ENCODE measurements at regions not wholly inside any gene's neighbourhood (a gene's known extent, or its start where the extent isn't known, plus 50 kb on each side); places are given as distances from the start of the nearest gene placed in this dataset.

DNA sequence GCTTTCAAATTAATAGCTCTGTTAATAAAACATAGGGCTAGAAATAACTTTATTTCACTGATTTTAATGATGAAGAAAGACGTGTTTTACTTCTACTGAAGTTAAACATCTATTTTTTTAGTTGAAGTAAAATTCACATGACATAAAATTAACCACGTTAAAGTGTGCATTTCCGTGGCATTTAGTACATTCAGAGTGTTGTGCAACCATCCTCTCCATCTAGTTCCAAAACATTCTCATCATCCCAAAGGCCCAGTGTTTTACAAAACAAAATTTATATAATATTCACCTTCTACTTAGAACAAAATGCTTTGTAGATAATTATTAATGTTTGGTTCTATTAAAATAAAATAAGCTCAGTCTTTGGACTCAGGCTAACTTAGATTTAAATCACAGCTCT, 108.5 kb upstream of the GNG12 start:
- no peak overlapping the region for H3K27ac Mint-ChIP-seq
- no peak overlapping the region for H3K4me3 Mint-ChIP-seq
- no peaks in the 10 kb centered on the region for H3K36me3 Mint-ChIP-seq (ENCODE audit: insufficient read depth in 2 of 2)
- DNase-seq (no peak), ATAC-seq (replicated peaks in 1 of 2) (no peak)
- H3K4me1 Mint-ChIP-seq (ENCODE audit: low read depth): no peaks in the 10 kb centered on the region
- H3K9me3 Mint-ChIP-seq: peaks cover 0 to 3% of the 10 kb centered on the region in 2 donors
- peaks cover 6% of the 10 kb centered on the region for H3K27me3 Mint-ChIP-seq (ENCODE audit: low read depth)

DNA sequence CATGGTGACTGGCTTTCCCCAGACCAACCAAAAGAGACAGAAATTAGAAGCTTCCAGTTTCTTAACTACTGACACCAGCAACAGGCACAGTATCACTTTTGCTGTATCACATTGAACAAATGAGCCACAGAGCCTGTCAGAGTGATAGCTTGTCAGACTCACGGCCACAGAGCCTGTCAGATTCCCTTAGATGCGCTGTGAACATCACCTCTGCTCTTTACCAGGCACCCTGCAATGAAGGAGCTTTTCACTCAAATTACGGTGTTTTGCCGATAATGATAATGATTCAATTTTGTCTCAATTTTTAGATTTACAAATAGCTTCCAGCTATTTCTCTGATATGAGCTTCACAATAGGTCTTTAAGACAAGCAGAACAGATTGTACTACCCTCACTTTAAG, 107.9 kb upstream of the GNG12 start:
- H3K4me1 Mint-ChIP-seq (ENCODE audit: low read depth): no peaks in the 10 kb centered on the region
- ATAC-seq (replicated peaks in 1 of 2) (no peak), DNase-seq (no peak)
- no peak overlapping the region for H3K27ac Mint-ChIP-seq
- no peak overlapping the region for H3K4me3 Mint-ChIP-seq
- no peaks in the 10 kb centered on the region for H3K36me3 Mint-ChIP-seq (ENCODE audit: insufficient read depth in 2 of 2)
- peaks cover 0 to 3% of the 10 kb centered on the region in 2 donors for H3K9me3 Mint-ChIP-seq
- peaks cover 6% of the 10 kb centered on the region for H3K27me3 Mint-ChIP-seq (ENCODE audit: low read depth)

DNA sequence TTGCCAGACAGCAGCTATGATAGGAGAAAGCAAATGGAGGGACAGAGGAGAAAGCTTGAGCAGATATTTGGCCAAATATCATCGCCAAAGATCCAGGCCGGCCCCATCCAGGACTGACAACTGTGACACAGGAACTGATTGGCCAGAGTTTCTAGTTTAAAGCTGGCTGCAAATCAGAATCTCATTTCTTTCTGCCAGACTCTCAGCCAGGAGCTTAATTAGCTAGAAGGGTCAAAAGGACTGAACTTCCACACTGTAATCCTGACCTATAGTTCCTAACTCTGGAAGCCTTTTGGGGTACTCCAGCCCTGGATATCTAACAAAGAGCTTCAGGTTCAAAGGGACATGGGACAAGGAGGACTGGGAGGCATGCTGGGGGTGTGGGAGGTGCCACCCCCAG, 106.7 kb upstream of the GNG12 start:
- Mint-ChIP-seq H3K4me1 (ENCODE audit: low read depth) (no peaks in the 10 kb centered on the region), H3K36me3 (ENCODE audit: insufficient read depth in 2 of 2) (no peaks in the 10 kb centered on the region), H3K4me3 (no peak overlapping the region), H3K27me3 (ENCODE audit: low read depth) (peaks cover 6% of the 10 kb centered on the region), H3K9me3 (peaks cover 0 to 1% of the 10 kb centered on the region in 2 donors), H3K27ac (no peak overlapping the region)
- DNase-seq: no peak
- ATAC-seq (replicated peaks in 1 of 2): no peak

DNA sequence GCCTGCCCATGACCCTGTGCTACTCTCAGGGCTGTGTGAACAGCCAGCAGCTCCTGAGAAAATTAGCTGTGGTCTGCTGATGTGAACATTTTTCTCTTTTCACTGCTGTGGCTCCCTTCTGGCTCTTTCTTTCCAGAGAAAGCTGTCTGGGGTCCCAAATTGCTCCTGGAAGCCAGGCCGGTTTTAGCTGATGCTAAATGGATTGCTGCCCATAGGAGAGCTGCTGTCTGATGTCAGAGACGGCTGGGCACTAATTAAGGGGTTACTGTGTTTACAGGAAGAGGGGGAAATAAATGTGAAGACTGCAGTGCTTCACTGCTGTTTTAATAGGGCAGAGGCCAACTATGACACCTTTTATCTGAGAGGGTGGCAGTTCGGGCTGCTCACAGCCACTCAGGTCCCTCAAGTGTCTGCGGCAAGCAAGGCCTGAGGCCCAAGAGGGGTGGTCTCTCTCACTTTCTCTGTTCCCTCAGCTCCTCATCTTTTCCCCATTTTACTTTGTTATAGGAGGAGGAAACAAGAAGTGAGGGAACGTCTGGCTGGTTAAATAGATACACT, 106.0 kb upstream of the GNG12 start:
- Mint-ChIP-seq H3K4me3 (no peak overlapping the region), H3K27me3 (ENCODE audit: low read depth) (peaks cover 6% of the 10 kb centered on the region), H3K4me1 (ENCODE audit: low read depth) (no peaks in the 10 kb centered on the region), H3K9me3 (no peaks in the 10 kb centered on the region), H3K27ac (no peak overlapping the region), H3K36me3 (ENCODE audit: insufficient read depth in 2 of 2) (no peaks in the 10 kb centered on the region)
- ATAC-seq (replicated peaks in 1 of 2): no peak
- no peak for DNase-seq

DNA sequence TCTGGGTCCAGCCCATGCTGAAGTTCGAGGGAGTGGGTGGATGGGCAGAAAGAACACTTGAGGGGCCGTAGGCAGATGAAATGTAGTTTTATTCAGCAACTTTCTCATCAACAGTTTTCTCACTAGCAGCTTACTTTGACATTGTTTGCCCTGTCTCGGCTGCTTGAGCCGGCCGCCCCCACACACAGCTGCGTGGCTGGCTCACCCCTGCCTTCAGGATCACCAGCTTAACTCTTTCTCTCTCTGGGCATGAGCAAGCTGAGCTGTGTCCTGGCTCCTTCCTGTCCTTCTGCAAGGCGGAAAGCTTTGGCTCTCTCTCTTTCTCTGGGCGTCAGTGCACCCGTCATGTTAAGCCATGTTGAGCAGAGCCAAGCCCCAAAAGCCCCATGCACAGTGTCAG, 104.4 kb upstream of the GNG12 start:
- no peaks in the 10 kb centered on the region for H3K9me3 Mint-ChIP-seq
- H3K36me3 Mint-ChIP-seq (ENCODE audit: insufficient read depth in 2 of 2): no peaks in the 10 kb centered on the region
- H3K4me3 Mint-ChIP-seq: no peak overlapping the region
- ATAC-seq (replicated peaks in 1 of 2): no peak
- H3K27ac Mint-ChIP-seq: no peak overlapping the region
- no peak for DNase-seq
- no peaks in the 10 kb centered on the region for H3K4me1 Mint-ChIP-seq (ENCODE audit: low read depth)
- H3K27me3 Mint-ChIP-seq (ENCODE audit: low read depth): peaks cover 3% of the 10 kb centered on the region

DNA sequence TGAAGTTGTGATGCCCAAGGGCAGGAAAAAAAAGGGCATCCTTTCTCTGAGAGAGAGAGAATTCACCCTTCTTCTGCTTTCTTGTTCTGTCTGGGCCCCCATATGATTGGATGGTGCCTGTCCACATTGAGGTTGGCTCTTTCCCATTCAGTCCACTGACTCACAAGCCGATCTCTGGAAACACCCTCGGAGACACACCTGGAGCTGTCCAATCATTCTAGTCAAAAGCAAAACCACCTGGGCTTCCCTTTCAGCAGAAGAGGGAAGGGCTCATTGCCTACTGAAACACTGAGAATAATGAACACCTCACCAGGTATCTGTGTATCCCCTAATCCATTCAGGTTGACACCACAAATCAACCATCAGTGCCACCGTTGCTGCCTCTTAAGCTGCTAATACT, 103.7 kb upstream of the GNG12 start:
- Mint-ChIP-seq H3K9me3 (no peaks in the 10 kb centered on the region), H3K4me3 (no peak overlapping the region), H3K36me3 (ENCODE audit: insufficient read depth in 2 of 2) (no peaks in the 10 kb centered on the region), H3K4me1 (ENCODE audit: low read depth) (no peaks in the 10 kb centered on the region), H3K27me3 (ENCODE audit: low read depth) (no peaks in the 10 kb centered on the region), H3K27ac (no peak overlapping the region)
- DNase-seq (no peak), ATAC-seq (replicated peaks in 1 of 2) (no peak)

DNA sequence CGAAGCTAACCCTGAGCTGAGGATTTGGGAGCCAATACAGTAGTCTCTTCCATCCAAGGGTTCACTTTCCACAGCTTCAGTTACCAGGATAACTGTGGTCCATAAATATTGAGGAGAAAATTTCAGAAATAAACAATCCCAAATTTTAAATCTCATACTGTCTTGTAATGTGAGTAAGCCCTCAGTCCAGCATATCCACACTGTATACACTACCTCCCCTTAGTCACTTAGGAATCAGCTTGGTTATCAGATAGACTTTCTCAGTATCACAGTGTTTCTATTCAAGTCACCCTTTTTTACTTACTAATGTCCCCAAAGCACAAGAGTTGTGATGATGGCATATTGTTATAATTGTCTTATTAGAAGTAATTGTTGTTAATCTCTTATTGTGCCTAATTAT, 102.3 kb upstream of the GNG12 start:
- H3K4me1 Mint-ChIP-seq (ENCODE audit: low read depth): no peaks in the 10 kb centered on the region
- no peaks in the 10 kb centered on the region for H3K9me3 Mint-ChIP-seq
- ATAC-seq (replicated peaks in 1 of 2) (no peak), DNase-seq (no peak)
- no peaks in the 10 kb centered on the region for H3K27me3 Mint-ChIP-seq (ENCODE audit: low read depth)
- no peak overlapping the region for H3K4me3 Mint-ChIP-seq
- no peaks in the 10 kb centered on the region for H3K36me3 Mint-ChIP-seq (ENCODE audit: insufficient read depth in 2 of 2)
- no peak overlapping the region for H3K27ac Mint-ChIP-seq

DNA sequence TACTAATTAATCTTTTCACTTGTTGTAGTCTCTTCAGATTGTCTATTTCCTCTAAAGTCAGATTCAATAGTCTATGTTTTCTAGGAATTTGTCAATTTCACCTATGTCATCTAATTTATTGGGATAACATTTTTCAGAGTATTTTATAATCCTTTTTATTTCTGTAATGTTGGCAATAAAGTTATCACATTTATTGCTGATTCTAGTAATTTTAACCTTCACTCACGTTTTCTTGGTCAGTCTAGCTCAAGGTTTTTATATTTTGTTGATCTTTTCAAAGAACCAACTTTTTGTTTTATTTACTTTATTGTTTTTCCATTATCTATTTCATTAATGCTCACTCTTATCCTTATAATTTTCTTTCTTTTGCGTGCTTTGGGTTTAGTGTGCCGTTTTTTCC, 97.9 kb upstream of the GNG12 start:
- Mint-ChIP-seq H3K9me3 (no peaks in the 10 kb centered on the region), H3K36me3 (ENCODE audit: insufficient read depth in 2 of 2) (no peaks in the 10 kb centered on the region), H3K4me3 (no peak overlapping the region), H3K4me1 (ENCODE audit: low read depth) (no peaks in the 10 kb centered on the region), H3K27me3 (ENCODE audit: low read depth) (no peaks in the 10 kb centered on the region), H3K27ac (no peak overlapping the region)
- DNase-seq (no peak), ATAC-seq (replicated peaks in 1 of 2) (no peak)

DNA sequence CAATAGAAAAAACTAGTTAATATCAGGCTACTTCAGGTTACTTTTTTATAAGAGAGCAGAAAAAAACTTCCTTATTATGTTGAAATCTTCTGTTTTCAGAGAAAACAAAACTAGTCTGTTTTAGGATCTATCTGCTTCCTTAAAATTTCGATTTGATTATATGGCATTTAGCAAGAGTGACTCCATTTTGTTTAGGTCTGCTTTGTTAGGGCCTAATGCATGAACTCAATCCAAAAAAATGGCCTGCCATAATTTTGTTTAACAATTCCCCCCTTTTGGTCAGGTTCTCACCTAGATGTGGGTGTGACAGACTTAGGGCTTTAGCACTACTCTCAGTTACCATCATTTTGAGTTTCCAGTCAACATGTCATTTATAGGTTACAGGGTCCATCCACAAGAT, 89.8 kb upstream of the GNG12 start:
- ATAC-seq (replicated peaks in 1 of 2) (no peak), DNase-seq (no peak)
- Mint-ChIP-seq H3K4me3 (no peak overlapping the region), H3K27me3 (ENCODE audit: low read depth) (no peaks in the 10 kb centered on the region), H3K9me3 (no peaks in the 10 kb centered on the region), H3K4me1 (ENCODE audit: low read depth) (no peaks in the 10 kb centered on the region), H3K36me3 (ENCODE audit: insufficient read depth in 2 of 2) (no peaks in the 10 kb centered on the region), H3K27ac (no peak overlapping the region)

DNA sequence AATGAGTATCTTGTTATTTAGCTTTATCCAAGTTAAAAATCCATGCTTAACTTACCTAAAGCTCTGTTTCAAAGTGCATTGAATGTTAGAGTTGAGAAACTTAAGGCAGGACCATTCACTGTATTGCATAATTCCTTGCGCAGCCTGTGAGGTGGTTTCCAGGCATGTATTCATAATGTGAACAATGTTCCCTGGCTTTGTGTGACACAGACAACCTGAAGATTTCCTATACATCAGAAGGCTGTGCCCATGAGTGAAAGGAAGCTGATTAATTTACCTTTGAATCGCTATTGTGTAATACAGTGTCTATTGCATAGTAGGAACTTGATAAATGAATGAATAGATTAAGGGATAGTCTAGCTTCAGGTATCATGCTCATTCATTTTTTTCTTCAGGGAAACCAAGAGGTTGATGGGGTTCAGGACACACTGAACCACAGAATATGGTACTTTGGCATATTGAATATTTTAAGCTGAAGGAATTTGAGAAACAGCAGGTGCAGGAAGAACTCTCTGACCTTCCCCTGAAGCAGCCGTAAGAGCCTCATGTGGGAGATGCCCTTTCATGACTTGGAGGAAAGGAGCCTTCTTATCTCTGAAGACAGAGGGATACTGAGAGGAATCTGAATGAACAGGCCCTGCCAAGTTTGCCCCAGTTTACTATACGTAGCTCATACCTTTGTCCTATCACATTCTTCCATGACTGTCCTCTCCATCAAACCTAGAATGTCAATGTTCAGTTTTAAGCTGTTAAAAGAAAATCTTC, 88.6 kb upstream of the GNG12 start:
- ATAC-seq (replicated peaks in 1 of 2): no peak
- Mint-ChIP-seq H3K36me3 (ENCODE audit: insufficient read depth in 2 of 2) (no peaks in the 10 kb centered on the region), H3K27me3 (ENCODE audit: low read depth) (no peaks in the 10 kb centered on the region), H3K4me1 (ENCODE audit: low read depth) (no peaks in the 10 kb centered on the region), H3K9me3 (no peaks in the 10 kb centered on the region), H3K4me3 (no peak overlapping the region), H3K27ac (no peak overlapping the region)
- DNase-seq: no peak

DNA sequence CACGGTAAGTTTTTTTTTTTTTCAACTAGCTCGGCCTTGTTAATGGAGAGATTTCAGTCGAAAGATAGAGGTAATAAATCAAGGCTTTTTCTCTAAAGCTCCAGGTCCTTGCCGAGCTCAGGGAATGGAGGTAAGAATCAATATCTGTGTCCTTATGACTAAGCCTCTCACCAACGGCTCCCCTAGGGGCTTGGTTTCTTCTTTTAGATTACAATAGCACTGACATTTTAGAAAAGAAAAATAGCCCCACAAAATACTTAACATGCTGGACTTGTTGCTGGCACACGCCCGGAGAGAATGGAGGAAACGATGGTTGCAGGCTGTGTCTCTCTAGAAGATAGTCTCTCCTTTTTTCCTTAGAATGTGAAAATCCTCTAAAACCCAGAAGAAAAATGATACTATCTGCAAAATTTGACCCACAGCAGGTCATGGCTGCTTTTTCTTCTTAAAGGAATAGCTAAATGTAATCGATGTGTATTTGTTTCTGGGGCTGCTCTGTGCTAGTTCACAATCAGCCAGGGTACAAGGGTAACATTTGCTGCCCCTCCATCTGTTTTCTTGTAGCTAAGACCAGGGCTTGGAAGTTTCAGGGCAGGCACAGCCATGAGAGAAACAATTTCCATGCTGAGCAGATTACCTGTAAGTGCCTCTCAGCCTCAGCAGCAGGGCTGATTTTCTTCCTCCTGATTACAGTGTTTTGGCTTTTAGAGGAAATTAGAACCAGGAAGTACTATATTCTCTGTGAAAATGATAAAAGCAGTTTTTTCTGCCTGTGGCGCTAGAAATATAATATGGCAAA, 86.2 kb upstream of the GNG12 start:
- H3K4me3 Mint-ChIP-seq: no peak overlapping the region
- no peaks in the 10 kb centered on the region for H3K4me1 Mint-ChIP-seq (ENCODE audit: low read depth)
- DNase-seq (no peak), ATAC-seq (replicated peaks in 1 of 2) (no peak)
- no peaks in the 10 kb centered on the region for H3K36me3 Mint-ChIP-seq (ENCODE audit: insufficient read depth in 2 of 2)
- no peaks in the 10 kb centered on the region for H3K27me3 Mint-ChIP-seq (ENCODE audit: low read depth)
- peaks cover 3 to 6% of the 10 kb centered on the region in 2 donors for H3K9me3 Mint-ChIP-seq
- H3K27ac Mint-ChIP-seq: no peak overlapping the region

DNA sequence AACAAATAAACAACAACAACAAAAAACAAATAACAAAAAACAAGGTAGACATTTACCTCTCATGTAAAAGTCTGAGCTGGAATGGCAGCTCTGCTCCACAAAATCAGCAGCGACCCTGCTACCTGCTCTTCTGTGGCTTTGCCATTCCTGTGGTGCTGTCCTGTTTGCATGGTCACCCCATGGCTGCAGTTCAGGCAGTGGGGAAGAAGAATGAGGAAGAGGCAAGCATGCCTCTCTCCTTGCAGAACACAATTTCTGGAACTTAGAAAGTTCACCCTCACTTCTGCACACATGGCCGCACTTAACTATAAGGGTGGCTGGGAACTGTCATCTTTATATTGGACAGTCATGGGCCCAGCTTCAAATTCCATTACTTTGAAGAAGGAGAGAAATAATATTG, 84.8 kb upstream of the GNG12 start:
- Mint-ChIP-seq H3K9me3 (peaks cover 3 to 7% of the 10 kb centered on the region in 2 donors), H3K4me1 (ENCODE audit: low read depth) (no peaks in the 10 kb centered on the region), H3K36me3 (ENCODE audit: insufficient read depth in 2 of 2) (no peaks in the 10 kb centered on the region), H3K4me3 (no peak overlapping the region), H3K27me3 (ENCODE audit: low read depth) (no peaks in the 10 kb centered on the region), H3K27ac (no peak overlapping the region)
- ATAC-seq (replicated peaks in 1 of 2): no peak
- no peak for DNase-seq

DNA sequence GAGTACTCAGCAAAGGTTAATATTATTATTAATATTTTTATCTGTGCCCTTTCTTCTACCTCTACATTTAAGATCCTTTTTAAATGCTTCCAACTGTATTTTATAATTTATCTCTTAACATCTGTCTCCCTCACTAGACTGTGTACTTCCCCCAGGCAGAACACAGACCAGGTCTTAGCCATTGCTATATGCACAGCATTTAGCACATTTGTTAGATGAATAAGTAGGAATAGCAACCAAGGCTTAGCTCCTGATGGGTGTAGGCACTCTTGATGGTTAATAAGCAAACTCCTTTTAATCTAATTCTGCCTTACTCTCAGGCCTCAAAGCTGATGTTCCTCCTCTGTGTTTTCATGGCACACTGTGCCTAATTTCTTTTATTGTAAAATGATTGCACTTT, 83.7 kb upstream of the GNG12 start:
- no peak for DNase-seq
- H3K4me3 Mint-ChIP-seq: no peak overlapping the region
- no peaks in the 10 kb centered on the region for H3K27me3 Mint-ChIP-seq (ENCODE audit: low read depth)
- H3K4me1 Mint-ChIP-seq (ENCODE audit: low read depth): no peaks in the 10 kb centered on the region
- H3K27ac Mint-ChIP-seq: no peak overlapping the region
- ATAC-seq (replicated peaks in 1 of 2): no peak
- H3K36me3 Mint-ChIP-seq (ENCODE audit: insufficient read depth in 2 of 2): no peaks in the 10 kb centered on the region
- peaks cover 3 to 7% of the 10 kb centered on the region in 2 donors for H3K9me3 Mint-ChIP-seq

Measured in activated T-cell treated with anti-CD3 and anti-CD28 coated beads, Interleukin-2, amount 50 U/mL, for 72 hours (primary cell).